Large intestine (tissue), 3 donors: ENCODE measurements at regions not wholly inside any gene's neighbourhood (a gene's known extent, or its start where the extent isn't known, plus 50 kb on each side); places are given as distances from the start of the nearest gene placed in this dataset.

Experiments
- DNase-seq, 2 donors: peaks; one replicate each; pipeline versions ENCODE4 v3.0.0 to v3.0.0-alpha.2; 2013
- H3K27ac ChIP-seq: one replicate; pipeline ENCODE4 v1.5.1; 2013; ENCODE audit warnings: low read length
- H3K27me3 ChIP-seq: 2 replicates; pipeline ENCODE4 v1.6.1; 2013; ENCODE audit warnings: low read length; ENCODE audit not compliant: control insufficient read depth, insufficient read depth
- H3K36me3 ChIP-seq: 2 replicates; pipeline ENCODE4 v1.6.1; 2013; ENCODE audit warnings: low read length; ENCODE audit not compliant: control insufficient read depth, insufficient read depth
- H3K4me1 ChIP-seq: one replicate; pipeline ENCODE4 v1.6.1; 2013; ENCODE audit warnings: low read length; ENCODE audit not compliant: control insufficient read depth, insufficient read depth
- H3K4me3 ChIP-seq: one replicate; pipeline ENCODE4 v1.5.1; 2013; ENCODE audit warnings: low read length
- H3K9me3 ChIP-seq: one replicate; pipeline ENCODE4 v1.6.1; 2013; ENCODE audit warnings: mild to moderate bottlenecking, low read depth, low read length, moderate library complexity; ENCODE audit not compliant: control insufficient read depth
- WGBS: methylation state at CpG from one replicate; pipeline ENCODE4 v1.1.5; 2013; ENCODE audit warnings: low lambda C conversion rate; ENCODE audit not compliant: insufficient coverage; 5-methylcytosine and 5-hydroxymethylcytosine counted together

DNA sequence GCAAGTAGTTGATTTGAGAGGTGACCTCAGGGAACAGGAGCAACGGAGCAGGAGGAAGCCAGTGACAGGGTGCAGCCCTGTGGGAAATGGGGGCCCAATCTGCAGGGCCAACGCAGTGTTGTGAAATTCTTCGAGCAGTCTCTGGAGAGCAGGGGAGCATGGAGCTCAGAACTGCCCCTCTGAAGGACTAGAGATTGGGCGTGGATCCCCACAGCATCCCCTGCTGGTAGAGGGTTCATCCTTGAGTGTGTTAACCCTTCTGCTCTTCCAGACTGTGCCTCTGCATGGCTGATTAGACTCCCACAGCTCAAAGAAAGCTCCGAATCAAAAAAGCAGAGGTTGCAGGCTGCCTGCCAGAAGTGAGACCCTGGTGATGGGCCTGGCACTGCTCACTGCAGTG, 77.9 kb upstream of the UQCRFS1 start:
- H3K4me3 ChIP-seq: no peak overlapping the region
- no peak for DNase-seq
- no peaks in the 10 kb centered on the region for H3K36me3 ChIP-seq
- WGBS: no CpG with 5 or more reads among the region's 5 CpGs
- H3K4me1 ChIP-seq: no peaks in the 10 kb centered on the region
- H3K9me3 ChIP-seq: no peaks in the 10 kb centered on the region
- no peak overlapping the region for H3K27ac ChIP-seq
- no peaks in the 10 kb centered on the region for H3K27me3 ChIP-seq

DNA sequence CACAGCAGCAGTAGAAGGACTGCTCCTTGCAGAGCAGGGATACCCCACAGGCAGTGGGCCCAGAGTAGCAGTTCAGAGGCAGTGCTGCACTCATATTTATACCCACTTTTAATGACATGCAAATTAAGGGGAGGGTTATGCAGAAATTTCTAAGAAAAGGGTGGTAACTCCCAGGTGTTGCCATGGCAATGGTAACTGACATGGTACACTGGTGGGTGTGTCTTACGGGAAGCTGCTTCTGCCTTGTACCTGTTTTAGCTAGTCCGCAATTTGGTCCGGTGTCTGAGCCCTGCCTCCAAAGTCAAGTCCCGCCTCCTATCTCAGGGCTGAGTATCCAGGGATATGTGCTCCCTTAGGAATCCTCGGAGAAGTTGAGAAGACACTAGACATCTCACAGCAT, 79.2 kb upstream of the UQCRFS1 start:
- Histone ChIP-seq H3K4me1 (no peaks in the 10 kb centered on the region), H3K36me3 (no peaks in the 10 kb centered on the region), H3K27ac (no peak overlapping the region), H3K9me3 (no peaks in the 10 kb centered on the region), H3K27me3 (no peaks in the 10 kb centered on the region), H3K4me3 (no peak overlapping the region)
- no CpG with 5 or more reads among the region's 5 CpGs for WGBS
- no peak for DNase-seq

GRCh38 chr19:29292562-29292961, 79.6 kb upstream of the UQCRFS1 start:
- Histone ChIP-seq H3K4me1 (no peaks in the 10 kb centered on the region), H3K4me3 (no peak overlapping the region), H3K9me3 (no peaks in the 10 kb centered on the region), H3K27ac (no peak overlapping the region), H3K27me3 (no peaks in the 10 kb centered on the region), H3K36me3 (no peaks in the 10 kb centered on the region)
- WGBS: no CpG with 5 or more reads among the region's 5 CpGs
- no peak for DNase-seq

- Histone ChIP-seq H3K9me3 (no peaks in the 10 kb centered on the region), H3K4me3 (no peak overlapping the region), H3K36me3 (no peaks in the 10 kb centered on the region), H3K4me1 (no peaks in the 10 kb centered on the region), H3K27ac (no peak overlapping the region), H3K27me3 (no peaks in the 10 kb centered on the region)
- WGBS: no CpG with 5 or more reads among the region's 11 CpGs
- no peak for DNase-seq
Observed at GRCh38 chr19:29293292-29293691, 80.3 kb upstream of the UQCRFS1 start.

- Histone ChIP-seq H3K9me3 (no peaks in the 10 kb centered on the region), H3K4me1 (no peaks in the 10 kb centered on the region), H3K27ac (no peak overlapping the region), H3K27me3 (no peaks in the 10 kb centered on the region), H3K4me3 (no peak overlapping the region), H3K36me3 (no peaks in the 10 kb centered on the region)
- DNase-seq: no peak
- no CpG with 5 or more reads among the region's 7 CpGs for WGBS
Observed at GRCh38 chr19:29293736-29294342, 80.9 kb upstream of the UQCRFS1 start.

DNA sequence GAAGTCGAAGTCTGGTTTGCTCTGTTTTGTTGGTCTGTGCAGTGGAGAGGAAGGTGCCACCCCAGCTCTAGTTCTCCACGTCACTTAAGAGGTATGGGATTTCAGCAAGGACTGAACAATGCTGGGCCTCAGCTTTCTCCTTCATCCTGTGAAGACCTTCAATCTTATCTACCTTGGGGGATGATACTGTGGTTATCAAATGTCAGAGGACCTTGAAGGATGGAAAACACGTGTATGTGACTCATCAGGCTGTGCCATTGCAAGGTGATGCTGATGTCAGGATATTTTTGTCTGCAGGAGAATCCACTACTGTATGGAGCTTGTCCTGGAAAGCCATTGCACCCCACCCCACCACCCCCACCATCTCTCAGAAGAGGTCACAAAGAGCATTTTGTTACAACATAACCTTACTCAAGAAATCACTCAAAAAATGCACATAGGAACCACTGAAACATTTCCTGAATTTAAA, 81.4 kb upstream of the UQCRFS1 start:
- Histone ChIP-seq H3K4me3 (no peak overlapping the region), H3K27me3 (no peaks in the 10 kb centered on the region), H3K4me1 (no peaks in the 10 kb centered on the region), H3K9me3 (no peaks in the 10 kb centered on the region), H3K36me3 (no peaks in the 10 kb centered on the region), H3K27ac (no peak overlapping the region)
- DNase-seq: no peak
- WGBS: no CpG with 5 or more reads among the region's 3 CpGs

GRCh38 chr19:29295285-29295684, 82.3 kb upstream of the UQCRFS1 start:
- Histone ChIP-seq H3K9me3 (no peaks in the 10 kb centered on the region), H3K27ac (no peak overlapping the region), H3K4me1 (no peaks in the 10 kb centered on the region), H3K4me3 (no peak overlapping the region), H3K36me3 (no peaks in the 10 kb centered on the region), H3K27me3 (no peaks in the 10 kb centered on the region)
- WGBS: no CpG with 5 or more reads among the region's 2 CpGs
- DNase-seq: no peak

DNA sequence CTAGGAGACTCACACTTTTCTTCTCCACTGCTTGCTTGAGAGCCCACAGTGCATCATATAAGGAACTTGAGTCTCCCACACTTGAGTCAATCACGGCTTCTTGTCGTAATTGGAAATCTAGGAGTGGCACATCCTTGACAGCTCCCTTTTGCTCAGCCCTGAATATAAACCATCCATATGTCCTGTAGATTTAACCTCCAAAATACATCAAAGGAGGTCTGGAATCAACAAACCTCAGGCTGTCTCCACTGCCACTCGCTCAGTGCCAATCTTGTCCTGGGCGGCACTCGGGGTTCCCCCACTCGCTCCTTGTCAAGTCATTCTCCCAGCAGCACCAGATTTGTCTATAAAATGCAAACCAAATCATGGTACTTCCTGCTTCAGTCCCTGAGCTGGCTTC, 84.4 kb upstream of the UQCRFS1 start:
- no peak for DNase-seq
- Histone ChIP-seq H3K27ac (no peak overlapping the region), H3K4me1 (no peaks in the 10 kb centered on the region), H3K36me3 (no peaks in the 10 kb centered on the region), H3K9me3 (no peaks in the 10 kb centered on the region), H3K27me3 (no peaks in the 10 kb centered on the region), H3K4me3 (no peak overlapping the region)
- WGBS: no CpG with 5 or more reads among the region's 6 CpGs

DNA sequence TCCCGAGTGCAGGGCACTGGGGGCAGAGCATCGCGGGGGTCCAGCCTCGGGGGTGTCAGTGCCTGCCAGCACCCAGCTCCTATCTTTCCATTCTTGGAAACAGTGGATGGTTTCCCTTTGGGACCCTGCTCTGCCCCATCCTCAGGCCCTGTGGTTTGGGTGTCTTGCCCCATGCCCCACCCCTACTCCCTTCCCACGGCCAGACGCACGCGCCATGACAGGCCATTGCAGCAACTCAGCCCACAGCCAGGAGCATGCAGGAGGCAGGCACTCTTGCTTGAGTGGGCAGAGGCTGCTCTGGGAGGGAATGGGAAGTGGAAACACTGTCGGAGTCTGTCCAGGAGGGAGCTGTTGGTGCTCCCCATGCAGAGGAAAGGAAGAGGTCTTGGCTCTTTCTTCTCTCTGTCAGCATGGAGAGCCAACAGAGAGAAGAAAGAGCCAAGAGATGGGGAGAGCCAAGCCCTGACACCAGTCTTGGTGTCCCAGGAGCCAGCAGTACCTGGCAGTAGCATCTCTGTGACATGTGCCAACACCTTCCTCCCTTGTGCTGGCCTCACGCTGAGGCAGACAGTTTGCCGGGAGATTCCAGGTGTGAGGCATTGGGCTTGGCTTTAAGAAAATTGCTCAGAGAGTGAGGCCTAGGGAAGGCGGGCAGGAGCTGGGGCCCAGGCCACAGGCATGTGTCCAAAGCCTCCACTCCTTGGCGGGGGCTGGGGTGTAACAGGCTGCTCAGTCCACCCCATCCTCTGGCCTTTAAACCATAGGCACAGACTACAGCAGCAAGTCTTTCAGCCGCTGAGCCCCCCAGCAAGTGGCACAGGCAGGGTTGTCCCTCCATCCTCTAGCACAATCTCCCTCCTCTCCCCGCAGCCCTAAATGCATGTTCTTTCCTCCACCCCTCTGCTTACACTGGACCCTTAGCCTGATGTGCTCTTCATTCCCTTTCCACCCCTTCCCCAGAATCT, 86.7 kb upstream of the UQCRFS1 start:
- Histone ChIP-seq H3K27ac (no peak overlapping the region), H3K9me3 (no peaks in the 10 kb centered on the region), H3K4me1 (no peaks in the 10 kb centered on the region), H3K4me3 (no peak overlapping the region), H3K27me3 (no peaks in the 10 kb centered on the region), H3K36me3 (no peaks in the 10 kb centered on the region)
- WGBS: no CpG with 5 or more reads among the region's 15 CpGs
- no peak for DNase-seq

GRCh38 chr19:29302002-29302928, 89.3 kb upstream of the UQCRFS1 start:
- H3K4me1 ChIP-seq: no peaks in the 10 kb centered on the region
- no peak overlapping the region for H3K4me3 ChIP-seq
- no peaks in the 10 kb centered on the region for H3K9me3 ChIP-seq
- no peaks in the 10 kb centered on the region for H3K27me3 ChIP-seq
- H3K27ac ChIP-seq: no peak overlapping the region
- no peak for DNase-seq
- H3K36me3 ChIP-seq: no peaks in the 10 kb centered on the region
- WGBS: no CpG with 5 or more reads among the region's 10 CpGs
